ENCODE measurements at regions not wholly inside any gene's neighbourhood (a gene's known extent, or its start where the extent isn't known, plus 50 kb on each side); places are given as distances from the start of the nearest gene placed in this dataset.

DNA sequence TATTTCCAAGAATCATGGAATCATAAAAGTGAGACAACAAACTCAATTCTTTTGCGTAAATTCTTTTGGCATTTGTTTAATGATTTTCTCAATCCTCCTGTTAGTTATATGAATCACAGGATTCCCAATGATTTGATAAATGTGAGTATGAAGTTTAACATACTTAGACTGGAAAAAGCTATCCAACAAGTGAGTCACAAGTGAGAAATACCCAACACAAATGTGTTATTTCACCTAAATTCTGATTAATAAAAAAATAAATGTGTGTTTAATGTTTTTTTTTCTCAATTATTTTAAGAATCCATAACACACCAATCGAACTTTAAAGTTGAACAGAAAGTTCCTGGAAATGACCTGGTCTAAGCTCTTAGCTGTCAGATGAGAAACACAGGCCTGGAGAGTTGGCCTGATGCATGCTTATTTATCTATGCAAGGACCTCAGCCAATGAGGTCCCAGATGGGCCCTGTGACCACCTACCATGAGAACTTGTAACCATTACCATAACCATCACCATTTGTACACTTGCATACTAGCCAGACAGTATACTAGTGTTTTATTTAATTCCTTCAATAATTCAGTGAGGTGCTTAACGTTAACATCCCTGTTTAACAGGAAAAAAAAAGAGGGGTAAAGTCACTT is 386.7 kb downstream of the SPRY1 start:
- TF ChIP-seq, protein P1, sequence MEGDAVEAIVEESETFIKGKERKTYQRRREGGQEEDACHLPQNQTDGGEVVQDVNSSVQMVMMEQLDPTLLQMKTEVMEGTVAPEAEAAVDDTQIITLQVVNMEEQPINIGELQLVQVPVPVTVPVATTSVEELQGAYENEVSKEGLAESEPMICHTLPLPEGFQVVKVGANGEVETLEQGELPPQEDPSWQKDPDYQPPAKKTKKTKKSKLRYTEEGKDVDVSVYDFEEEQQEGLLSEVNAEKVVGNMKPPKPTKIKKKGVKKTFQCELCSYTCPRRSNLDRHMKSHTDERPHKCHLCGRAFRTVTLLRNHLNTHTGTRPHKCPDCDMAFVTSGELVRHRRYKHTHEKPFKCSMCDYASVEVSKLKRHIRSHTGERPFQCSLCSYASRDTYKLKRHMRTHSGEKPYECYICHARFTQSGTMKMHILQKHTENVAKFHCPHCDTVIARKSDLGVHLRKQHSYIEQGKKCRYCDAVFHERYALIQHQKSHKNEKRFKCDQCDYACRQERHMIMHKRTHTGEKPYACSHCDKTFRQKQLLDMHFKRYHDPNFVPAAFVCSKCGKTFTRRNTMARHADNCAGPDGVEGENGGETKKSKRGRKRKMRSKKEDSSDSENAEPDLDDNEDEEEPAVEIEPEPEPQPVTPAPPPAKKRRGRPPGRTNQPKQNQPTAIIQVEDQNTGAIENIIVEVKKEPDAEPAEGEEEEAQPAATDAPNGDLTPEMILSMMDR (conservative IDR thresholded peaks at IDR 0.05), result no peak
- no peaks in the 10 kb centered on the region for H3K27me3 Mint-ChIP-seq
- no peak overlapping the region for H3K27ac Mint-ChIP-seq
- H3K9me3 Mint-ChIP-seq, result no peaks in the 10 kb centered on the region
- no peak overlapping the region for H3K4me3 Mint-ChIP-seq
- H3K4me1 Mint-ChIP-seq (ENCODE audit: unreplicated experiment), result peaks cover 11% of the 10 kb centered on the region
- no peaks in the 10 kb centered on the region for H3K36me3 Mint-ChIP-seq
- DNase-seq (ENCODE audit: extremely low spot score, unreplicated experiment), result no peak

DNA sequence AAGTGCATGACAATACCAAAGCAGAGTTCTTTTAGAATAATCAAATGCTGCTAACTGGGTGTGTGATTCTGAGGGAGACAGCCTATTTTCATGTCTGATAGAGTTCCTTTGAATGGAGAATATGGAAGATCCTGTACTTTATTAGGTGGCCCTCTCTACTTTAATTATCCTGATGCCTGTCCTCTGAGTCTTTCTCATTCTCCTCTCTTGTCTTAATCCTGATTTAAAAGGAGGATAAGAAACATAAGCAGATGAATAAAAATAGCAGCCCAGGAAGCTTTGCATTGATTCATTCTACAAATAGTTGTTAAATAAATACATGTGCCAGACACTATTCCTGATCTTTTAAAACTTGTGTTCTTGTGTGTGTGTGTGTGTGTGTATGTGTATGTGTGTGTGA is 387.3 kb downstream of the SPRY1 start:
- peaks cover 11% of the 10 kb centered on the region for H3K4me1 Mint-ChIP-seq (ENCODE audit: unreplicated experiment)
- TF ChIP-seq, protein P1 (conservative IDR thresholded peaks at IDR 0.05), result no peak
- H3K4me3 Mint-ChIP-seq, result no peak overlapping the region
- no peaks in the 10 kb centered on the region for H3K27me3 Mint-ChIP-seq
- H3K27ac Mint-ChIP-seq, result no peak overlapping the region
- H3K36me3 Mint-ChIP-seq, result no peaks in the 10 kb centered on the region
- DNase-seq (ENCODE audit: extremely low spot score, unreplicated experiment), result no peak
- no peaks in the 10 kb centered on the region for H3K9me3 Mint-ChIP-seq

DNA sequence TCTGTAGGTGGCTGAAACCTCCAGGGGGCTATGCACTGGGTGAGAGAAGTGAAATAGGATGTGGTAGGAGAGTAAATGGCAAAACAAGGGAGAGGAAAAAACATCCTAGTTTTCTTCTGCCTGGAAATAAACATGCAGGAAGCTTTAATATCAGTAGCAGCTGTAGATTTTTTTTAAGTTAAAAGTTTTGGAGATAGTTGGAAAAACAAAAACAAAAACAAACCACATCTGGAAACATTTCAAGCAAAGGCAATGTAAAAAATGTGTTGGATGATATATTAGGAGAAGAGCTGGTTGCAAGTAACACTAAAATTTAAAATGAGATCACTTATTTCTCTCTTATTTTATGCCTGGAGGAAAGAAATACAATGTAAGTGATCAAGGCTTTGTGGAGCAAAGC is 388.0 kb downstream of the SPRY1 start:
- peaks cover 11% of the 10 kb centered on the region for H3K4me1 Mint-ChIP-seq (ENCODE audit: unreplicated experiment)
- no peak overlapping the region for H3K27ac Mint-ChIP-seq
- H3K4me3 Mint-ChIP-seq, result no peak overlapping the region

DNA sequence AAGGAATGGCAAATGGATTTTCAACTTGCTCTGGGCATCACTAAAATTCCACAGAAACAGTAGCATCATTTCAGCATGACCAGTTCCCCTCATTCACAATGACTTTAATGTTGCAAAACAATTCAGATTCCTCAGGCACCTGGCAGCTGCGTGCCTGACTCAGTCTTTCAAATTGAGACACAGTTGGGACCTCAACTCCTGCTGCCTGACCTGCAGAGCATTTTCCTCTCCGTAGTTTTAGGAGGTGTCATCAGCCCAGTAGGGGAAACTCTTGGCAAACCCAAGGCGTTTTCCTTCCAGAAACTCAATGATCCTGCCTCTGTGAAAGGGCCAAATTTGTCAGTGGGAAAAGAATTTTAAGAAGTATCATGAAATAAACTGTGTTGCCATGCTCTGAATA is 388.9 kb downstream of the SPRY1 start:
- TF ChIP-seq, protein P1 (conservative IDR thresholded peaks at IDR 0.05), result no peak
- no peaks in the 10 kb centered on the region for H3K27me3 Mint-ChIP-seq
- DNase-seq (ENCODE audit: extremely low spot score, unreplicated experiment), result no peak
- H3K4me3 Mint-ChIP-seq, result no peak overlapping the region
- no peaks in the 10 kb centered on the region for H3K36me3 Mint-ChIP-seq
- H3K27ac Mint-ChIP-seq, result no peak overlapping the region
- no peaks in the 10 kb centered on the region for H3K9me3 Mint-ChIP-seq
- H3K4me1 Mint-ChIP-seq (ENCODE audit: unreplicated experiment), result peaks cover 11% of the 10 kb centered on the region

More for the DNA sequence above, 388.0 kb downstream of the SPRY1 start:
- Mint-ChIP-seq H3K27me3 (no peaks in the 10 kb centered on the region), H3K9me3 (no peaks in the 10 kb centered on the region), H3K36me3 (no peaks in the 10 kb centered on the region)
- DNase-seq (ENCODE audit: extremely low spot score, unreplicated experiment), result no peak
- TF ChIP-seq, protein P1 (conservative IDR thresholded peaks at IDR 0.05), result no peak

DNA sequence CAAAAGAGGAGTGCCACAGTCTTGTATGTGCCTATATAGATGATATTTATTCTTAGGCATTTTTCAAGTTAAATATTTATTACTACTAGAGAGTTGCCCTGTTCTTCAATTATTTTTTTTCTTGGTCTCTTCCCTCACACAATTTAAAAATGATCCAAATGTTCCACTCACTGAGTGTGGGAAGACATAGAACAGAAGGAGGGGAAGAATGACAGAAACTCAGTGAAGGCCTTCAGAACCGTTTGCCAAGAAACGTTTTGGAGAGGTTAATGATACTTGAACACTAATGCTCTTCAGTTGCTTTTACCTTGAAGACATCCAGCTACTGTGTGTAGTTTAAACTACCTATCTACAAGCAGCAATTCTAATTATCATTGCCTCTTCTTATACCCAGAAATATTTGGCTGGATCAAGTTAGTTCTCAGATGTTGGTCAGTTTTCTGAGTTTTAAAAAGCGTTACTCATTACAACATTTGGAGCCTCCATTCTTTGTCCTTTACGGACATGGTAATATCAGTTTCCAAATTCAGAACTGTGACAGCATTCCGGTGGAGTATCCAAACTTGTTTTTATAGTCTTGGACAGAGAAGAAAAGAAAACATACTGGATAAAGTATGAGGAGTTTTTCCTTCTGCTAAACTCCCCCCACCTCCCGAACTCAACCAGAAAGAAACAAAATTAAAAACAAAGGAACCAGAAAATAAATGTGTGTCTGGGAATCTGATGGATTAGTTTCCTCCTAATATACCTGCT is 389.7 kb downstream of the SPRY1 start:
- H3K4me1 Mint-ChIP-seq (ENCODE audit: unreplicated experiment), result peaks cover 11% of the 10 kb centered on the region
- no peak for DNase-seq (ENCODE audit: extremely low spot score, unreplicated experiment)
- no peaks in the 10 kb centered on the region for H3K27me3 Mint-ChIP-seq
- H3K4me3 Mint-ChIP-seq, result no peak overlapping the region
- no peak overlapping the region for H3K27ac Mint-ChIP-seq
- H3K9me3 Mint-ChIP-seq, result no peaks in the 10 kb centered on the region
- TF ChIP-seq, protein P1 (conservative IDR thresholded peaks at IDR 0.05), result no peak
- no peaks in the 10 kb centered on the region for H3K36me3 Mint-ChIP-seq
